Stimulated activated CD4-positive, alpha-beta T cell treated with anti-CD3 and anti-CD28 coated beads, Interleukin-1b, Interleukin-23, amount 100 ng/mL, for 4 hours (primary cell): ENCODE measurements at regions not wholly inside any gene's neighbourhood (a gene's known extent, or its start where the extent isn't known, plus 50 kb on each side); places are given as distances from the start of the nearest gene placed in this dataset.
"Not testable (repeated sequence)": the region's sequence is repeated elsewhere in the genome, so short reads cannot be mapped to it uniquely, and the experiment has no call there.

ENCODE experiments used
- DNase-seq, 2 donors: peaks; one replicate each; pipeline ENCODE4 v3.0.0-alpha.2; 2020; ENCODE audit warnings: low read depth in 2 of 2

- no peak for DNase-seq
These were observed 50.5 kb upstream of the PARP4 start for GRCh38 chr13:24563087-24563486.

- DNase-seq: not testable (repeated sequence)
These were observed 51.4 kb upstream of the PARP4 start for GRCh38 chr13:24563971-24564370.

- no peak for DNase-seq
These were observed 52.3 kb upstream of the PARP4 start for GRCh38 chr13:24564881-24565280.

DNA sequence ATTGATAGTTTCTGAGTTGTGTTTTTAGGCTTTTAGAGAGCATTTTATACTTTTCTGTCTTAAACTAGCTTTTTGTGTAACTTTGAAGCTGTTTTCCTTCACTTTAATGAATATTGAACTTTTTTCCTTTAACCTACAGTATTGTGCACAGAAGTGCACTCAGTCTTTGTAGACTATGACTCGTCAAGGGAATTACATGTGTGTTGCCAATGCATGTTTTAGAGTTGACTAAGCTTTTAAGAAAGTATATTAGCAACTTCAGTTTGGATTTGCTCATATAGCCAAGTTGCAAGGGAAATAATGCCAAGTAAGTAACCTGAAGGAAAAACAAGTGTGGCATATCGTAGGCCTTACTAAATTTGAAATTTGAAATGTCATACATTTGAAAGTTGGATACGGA lies 55.0 kb upstream of the PARP4 start:
- DNase-seq: not testable (repeated sequence)

DNA sequence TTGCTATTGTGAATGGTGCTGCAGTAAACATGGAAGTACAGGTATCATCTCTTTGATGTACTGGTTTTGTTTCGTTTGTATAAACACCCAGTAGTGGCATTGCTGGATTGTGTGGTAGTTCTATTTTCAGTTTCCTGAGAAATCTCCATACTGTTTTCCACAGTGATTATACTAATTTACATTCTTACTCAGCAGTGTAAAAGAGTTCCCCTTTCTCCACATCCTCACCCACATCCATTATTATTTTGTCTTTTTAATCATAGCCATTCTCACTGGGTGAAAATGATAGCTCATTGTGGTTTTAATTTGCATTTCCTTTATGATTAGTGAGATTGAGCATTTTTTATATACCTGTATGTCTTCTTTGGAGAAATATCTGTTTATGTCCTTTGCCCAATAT lies 62.3 kb upstream of the PARP4 start:
- DNase-seq: no peak

DNA sequence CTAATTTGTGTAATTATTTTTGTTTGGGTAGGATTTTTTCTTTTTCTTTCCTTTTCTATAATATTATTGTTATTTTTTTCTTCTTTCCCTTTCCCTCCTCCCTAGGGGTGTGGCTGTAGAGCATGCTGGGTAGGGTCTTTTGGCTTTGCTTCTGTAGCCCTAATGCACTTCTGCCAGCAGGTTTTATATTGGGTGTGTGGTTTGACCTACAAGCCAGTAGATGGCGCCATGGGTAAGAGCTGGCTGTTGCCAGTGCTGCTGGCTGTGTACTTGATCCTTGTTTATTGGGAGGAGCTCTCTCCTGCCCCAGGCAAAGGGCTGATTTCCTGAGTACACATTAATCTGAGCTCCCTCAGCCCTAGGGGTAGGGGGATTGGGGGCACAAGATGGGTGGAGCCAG lies 67.7 kb upstream of the PARP4 start:
- DNase-seq: not testable (repeated sequence)

GRCh38 chr13:24581578-24581977 lies 69.0 kb upstream of the PARP4 start:
- DNase-seq: not testable (repeated sequence)

DNA sequence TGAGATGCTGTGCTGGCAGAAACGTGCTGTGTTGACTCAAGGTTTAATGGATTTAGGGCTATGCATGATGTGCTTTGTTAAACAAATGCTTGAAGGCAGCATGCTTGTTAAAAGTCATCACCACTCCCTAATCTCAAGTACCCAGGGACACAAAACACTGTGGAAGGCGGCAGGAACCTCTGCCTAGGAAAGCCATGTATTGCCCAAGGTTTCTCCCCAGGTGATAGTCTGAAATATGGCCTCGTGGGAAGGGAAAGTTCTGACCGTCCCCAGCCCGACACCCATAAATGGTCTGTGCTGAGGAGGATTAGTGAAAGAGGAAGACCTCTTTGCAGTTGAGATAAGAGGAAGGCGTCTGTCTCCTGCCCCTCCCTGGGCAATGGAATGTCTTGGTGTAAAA lies 79.1 kb upstream of the PARP4 start:
- DNase-seq: not testable (repeated sequence)

DNA sequence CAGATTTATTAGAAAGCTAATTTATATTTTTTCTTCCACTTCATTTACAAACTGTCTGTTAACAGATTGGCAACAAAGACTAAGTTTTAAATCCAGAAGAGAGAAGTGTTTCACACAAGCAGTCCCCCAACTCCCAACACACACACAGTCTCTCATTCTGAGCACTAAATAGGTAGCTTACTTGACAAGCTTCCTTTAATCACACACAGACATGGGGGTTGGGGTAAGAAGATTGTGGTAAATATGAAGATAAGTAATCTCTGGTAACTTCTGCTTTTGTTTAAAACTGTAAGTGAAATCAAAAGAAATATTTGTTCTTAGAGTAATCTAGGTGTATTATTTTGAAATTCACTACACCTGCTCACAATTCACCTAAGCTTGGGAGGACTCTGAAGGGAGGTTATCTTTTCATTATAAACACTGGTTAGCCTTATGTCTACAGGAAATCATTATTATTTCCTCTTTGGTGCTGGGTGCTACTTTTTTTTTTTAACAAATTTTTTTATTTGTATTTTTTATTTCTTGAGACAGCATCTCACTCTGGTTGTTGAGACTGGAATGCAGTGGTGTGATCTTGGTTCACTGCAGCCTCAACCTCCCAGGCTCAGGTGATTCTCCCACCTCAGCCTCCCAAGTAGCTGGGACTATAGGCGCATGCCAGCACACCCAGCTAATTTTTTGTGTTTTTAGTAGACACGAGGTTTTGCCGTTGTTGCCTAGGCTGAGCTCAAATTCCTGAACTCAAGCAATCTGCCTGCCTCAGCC lies 82.1 kb upstream of the ATP12A start:
- not testable (repeated sequence) for DNase-seq

GRCh38 chr13:24599019-24599791 lies 81.0 kb upstream of the ATP12A start:
- DNase-seq: not testable (repeated sequence)

GRCh38 chr13:24605923-24606372 lies 74.3 kb upstream of the ATP12A start:
- no peak for DNase-seq

DNA sequence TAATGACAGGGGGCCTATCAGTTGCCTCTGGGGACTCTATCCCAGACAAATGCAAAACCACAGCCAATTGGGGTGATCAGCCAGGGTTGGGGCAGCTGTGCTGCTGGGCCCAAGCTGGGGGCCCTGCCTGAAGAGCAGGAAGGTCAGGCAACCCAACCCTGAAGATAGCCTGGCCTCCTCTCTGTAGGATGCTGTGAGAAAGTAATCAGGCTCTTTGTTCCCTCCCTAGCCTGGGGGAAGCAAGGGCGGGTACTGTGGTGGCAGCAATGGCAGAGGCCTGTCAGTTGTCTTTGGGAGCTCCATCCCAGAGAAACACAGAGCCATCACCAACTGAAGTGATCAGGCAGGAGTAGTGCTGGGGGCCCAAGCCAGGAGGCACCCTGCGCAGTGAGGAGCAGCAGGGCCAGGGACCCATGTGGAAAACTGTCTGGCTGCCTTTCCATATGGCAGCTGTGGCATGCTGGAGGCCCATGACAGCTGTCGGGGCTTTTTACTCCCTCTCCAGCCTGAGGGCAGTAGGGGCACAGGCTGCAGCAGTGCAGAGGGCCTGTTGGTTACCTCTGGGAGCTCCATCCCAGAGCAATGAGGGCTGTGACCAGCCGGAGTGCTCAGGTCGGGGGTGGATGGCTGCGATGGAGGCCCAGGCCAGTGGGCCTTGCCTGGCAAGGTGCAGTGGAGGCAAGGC lies 73.6 kb upstream of the ATP12A start:
- DNase-seq: no peak

GRCh38 chr13:24610956-24611355 lies 69.3 kb upstream of the ATP12A start:
- DNase-seq: no peak

GRCh38 chr13:24612726-24613125 lies 67.5 kb upstream of the ATP12A start:
- DNase-seq: no peak

DNA sequence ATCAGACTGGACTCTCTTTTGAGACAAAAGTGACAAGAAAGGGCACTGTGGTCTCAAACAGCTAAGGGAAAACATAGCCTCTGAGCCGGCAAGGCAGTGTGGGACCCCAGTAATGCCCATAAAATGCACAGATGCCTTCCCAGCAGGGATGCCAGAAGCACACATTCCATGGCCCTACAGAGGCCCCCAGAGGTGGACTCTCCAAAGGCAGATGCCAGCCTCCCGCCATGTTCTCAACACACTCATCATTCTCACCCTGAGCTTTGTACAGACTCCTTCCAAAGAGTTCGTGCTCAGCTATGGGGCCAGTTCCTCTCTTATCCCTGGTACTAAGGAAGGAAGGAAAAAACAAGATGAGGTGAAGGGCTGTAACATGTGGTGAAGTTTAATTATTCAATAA lies 67.1 kb upstream of the ATP12A start:
- no peak for DNase-seq

DNA sequence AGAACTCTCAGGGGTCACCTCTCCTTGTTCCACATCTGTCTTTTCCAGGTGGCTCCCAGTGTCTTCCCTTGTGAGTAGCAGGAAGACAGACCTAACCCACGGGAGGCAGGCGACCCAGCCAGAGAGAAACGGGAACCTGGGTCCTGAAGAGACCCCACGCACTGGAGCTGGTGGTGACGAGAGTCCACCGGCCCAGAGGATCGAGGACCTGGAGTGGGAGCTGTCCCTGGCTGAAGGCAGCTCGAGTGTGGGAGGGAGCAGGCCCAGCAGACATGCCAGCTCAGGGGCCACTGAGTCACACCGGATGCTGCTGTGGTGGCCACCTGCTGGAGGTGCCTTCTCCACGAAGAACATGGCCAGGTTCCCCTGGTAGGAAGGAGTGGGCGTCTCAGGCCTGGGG lies 66.5 kb upstream of the ATP12A start:
- no peak for DNase-seq

DNA sequence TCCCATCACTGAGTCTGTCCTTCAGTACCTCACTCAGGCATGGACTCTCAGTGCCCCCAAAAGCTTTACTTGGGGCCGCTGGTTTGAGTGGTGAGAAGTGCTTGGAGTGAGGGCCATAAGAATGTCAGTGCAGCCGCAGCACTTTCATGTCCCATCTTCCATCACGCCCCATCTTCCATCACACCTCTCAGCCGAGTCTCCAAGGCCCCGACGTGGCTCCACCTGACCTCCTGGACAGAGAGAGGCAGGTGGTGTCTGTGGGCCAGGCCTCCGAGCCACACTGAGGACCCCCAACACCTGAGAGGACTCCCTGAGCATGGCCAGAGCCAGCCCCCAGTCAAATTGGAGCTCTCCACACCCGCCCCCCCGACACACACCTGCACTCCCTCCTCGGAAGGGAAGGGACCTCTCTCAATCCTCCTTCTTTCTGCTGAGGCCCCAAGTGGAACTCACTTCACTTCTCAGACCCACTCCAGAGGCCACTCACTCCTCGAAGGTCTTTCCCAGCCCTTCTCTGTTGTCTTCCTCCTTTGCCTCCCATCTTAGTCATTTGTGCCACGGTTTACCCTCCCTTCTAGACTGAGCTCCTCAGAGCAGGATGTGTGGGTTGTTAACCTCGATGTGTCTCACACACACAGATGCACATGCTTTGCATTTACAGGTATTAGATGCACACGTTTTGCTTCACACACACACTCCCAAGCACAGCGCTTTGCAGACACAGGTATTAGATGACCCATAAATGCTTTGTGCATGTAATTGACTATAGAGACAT lies 65.7 kb upstream of the ATP12A start:
- DNase-seq: no peak

DNA sequence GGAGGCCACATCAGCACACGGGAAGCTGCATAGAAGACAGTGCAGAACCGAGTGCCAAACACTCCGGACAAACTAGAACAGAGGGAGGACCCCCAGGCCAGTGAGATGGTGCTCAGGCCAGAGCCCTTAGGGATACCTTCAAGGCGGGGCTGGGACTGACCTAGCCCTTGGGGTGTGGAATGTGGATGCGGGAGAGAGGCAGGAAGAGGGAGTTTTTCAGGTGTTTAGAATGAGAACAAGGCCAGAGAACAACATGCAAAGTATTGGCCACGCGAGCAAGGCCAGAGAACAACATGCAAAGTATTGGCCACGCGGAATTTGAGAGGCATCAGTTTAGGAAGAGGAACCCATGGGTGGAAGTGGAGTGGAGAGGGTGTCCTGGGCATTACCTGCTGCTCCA lies 65.1 kb upstream of the ATP12A start:
- no peak for DNase-seq

DNA sequence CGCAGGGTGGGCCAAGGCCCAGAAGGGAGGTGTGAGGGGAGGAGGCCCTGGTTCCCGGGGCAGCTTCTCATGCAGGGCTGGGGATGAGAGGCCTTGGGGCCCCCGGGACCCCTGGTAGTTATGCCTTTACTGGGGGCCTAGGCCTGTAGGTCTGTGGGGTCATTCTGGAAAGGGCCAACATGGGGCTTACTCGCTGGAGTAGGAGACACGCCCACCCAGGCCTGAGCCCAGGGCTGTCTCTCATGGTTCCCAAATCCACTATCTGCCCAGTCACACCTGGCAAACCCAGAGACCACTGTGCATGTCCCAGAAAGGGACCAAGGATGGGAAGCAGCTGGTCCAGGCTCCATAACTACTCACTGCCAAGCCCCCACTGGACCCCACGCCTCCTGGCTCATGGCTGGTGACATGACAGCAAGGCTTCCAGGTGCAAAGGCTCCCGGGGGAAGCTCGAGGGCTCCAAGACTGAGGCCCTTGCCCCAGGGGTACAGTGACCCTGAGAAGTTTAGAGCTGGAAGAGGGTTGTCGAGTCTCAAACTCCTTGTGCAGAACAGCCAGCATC lies 64.2 kb upstream of the ATP12A start:
- no peak for DNase-seq

- no peak for DNase-seq
These were observed 63.7 kb upstream of the ATP12A start for GRCh38 chr13:24616514-24616913.

DNA sequence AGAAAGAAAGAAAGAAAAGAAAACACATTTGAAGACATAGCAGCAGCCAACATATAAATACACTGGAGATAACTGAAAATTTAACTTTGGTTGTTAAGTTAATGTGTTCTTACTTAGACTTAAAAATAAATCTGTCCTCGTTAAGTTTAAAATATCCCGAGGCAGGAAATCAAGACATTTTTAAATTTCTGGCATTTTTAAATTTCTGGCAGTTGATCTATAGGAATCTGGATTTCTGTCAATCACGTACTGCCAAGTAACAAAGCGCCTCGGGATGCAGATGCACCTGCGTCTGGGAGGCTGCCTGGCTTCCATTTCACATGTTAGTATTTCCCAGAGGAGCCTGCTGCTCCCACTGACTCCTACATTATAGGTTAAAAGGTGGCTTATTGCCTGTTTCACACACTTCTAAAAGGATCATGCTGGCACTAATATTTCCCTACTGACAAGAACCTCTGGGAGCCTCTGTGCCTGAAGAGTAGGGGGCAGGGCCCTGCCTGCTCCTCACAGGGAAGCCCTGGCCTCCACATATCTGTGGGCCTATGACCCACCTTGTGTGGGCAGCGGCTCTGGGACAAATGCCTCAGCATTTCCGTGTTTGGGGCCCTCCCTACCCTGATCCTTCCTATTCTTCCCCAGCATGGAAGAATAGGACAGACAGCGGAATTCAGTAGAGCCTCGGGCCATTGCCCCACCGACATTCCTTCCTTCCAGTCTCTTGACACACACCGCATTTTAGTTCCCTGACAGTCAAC lies 62.8 kb upstream of the ATP12A start:
- no peak for DNase-seq
